AG09319 (cell line): ENCODE measurements at regions not wholly inside any gene's neighbourhood (a gene's known extent, or its start where the extent isn't known, plus 50 kb on each side); places are given as distances from the start of the nearest gene placed in this dataset.

ENCODE experiments used
- DNase-seq: peaks from one replicate; pipeline ENCODE4 v3.0.0-alpha.2; 2010; ENCODE audit warnings: low read depth; ENCODE audit errors: extremely low read depth
- CTCF ChIP-seq: IDR thresholded peaks from 2 replicates; pipeline ENCODE4 v1.5.1; 2011; ENCODE audit warnings: low read depth, mild to moderate bottlenecking, inconsistent platforms, low read length, moderate library complexity

- no peak for TF ChIP-seq CTCF
- DNase-seq = no peak
These were observed 306.6 kb upstream of the ZMIZ1 start for GRCh38 chr10:78762086-78762630.

GRCh38 chr10:78763234-78763633 lies 305.5 kb upstream of the ZMIZ1 start:
- no peak for TF ChIP-seq CTCF
- no peak for DNase-seq

- no peak for DNase-seq
- no peak for TF ChIP-seq CTCF
These were observed 304.9 kb upstream of the ZMIZ1 start for GRCh38 chr10:78763651-78764395.

GRCh38 chr10:78764436-78764835 lies 304.3 kb upstream of the ZMIZ1 start:
- DNase-seq = no peak

GRCh38 chr10:78764846-78765430 lies 303.8 kb upstream of the ZMIZ1 start:
- TF ChIP-seq CTCF = no peak
- DNase-seq = no peak

More at GRCh38 chr10:78764436-78764835, 304.3 kb upstream of the ZMIZ1 start:
- no peak for TF ChIP-seq CTCF

GRCh38 chr10:78765726-78766335 lies 302.9 kb upstream of the ZMIZ1 start:
- no peak for TF ChIP-seq CTCF
- DNase-seq = no peak

- DNase-seq = no peak
- TF ChIP-seq CTCF = no peak
These were observed 302.2 kb upstream of the ZMIZ1 start for GRCh38 chr10:78766603-78767002.
